LNCAP (cell line): ENCODE measurements at regions not wholly inside any gene's neighbourhood (a gene's known extent, or its start where the extent isn't known, plus 50 kb on each side); places are given as distances from the start of the nearest gene placed in this dataset.

Source experiments
- CTCF ChIP-seq: fragments of 450-650 bp; IDR thresholded peaks from 2 replicates; pipeline ENCODE4 v1.5.1; 2017; ENCODE audit warnings: mild to moderate bottlenecking

GRCh38 chr11:104761511-104761910, 136.7 kb downstream of the CASP12 start:
- no peak for TF ChIP-seq CTCF

- TF ChIP-seq CTCF: no peak
Measured at GRCh38 chr11:104759464-104759863, 138.8 kb downstream of the CASP12 start.

- no peak for TF ChIP-seq CTCF
Measured at GRCh38 chr11:104738918-104739317, 159.3 kb downstream of the CASP12 start.

- no peak for TF ChIP-seq CTCF
Measured at GRCh38 chr11:104738208-104738607, 160.1 kb downstream of the CASP12 start.

GRCh38 chr11:104736502-104736901, 161.8 kb downstream of the CASP12 start:
- no peak for TF ChIP-seq CTCF

- TF ChIP-seq CTCF: no peak
Measured at GRCh38 chr11:104734998-104735397, 163.3 kb downstream of the CASP12 start.

GRCh38 chr11:104731890-104732289, 166.4 kb downstream of the CASP12 start:
- TF ChIP-seq CTCF: no peak

GRCh38 chr11:104728927-104729326, 169.3 kb downstream of the CASP12 start:
- no peak for TF ChIP-seq CTCF
